ENCODE measurements at regions not wholly inside any gene's neighbourhood (a gene's known extent, or its start where the extent isn't known, plus 50 kb on each side); places are given as distances from the start of the nearest gene placed in this dataset.

DNA sequence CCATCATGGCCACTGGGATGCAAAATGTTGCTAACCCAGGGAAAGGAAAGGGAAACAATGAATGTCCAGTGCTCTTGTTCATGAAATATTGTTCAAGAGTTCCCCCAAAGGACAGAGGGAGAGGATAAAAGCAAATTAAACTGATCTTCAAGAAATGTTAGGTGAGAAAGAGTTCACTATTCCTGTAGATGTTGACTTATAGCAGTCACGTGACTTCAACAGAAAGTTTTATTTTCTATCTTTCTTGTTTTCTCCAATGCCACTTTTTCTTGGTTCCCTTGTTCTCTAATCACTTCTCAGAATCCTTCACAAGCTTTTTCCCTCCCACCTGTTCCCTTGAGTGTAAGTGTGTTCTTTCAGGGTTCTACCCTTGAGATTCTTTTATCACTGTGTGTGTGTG lies 245.3 kb downstream of the C12orf42 start:
- POLR2A ChIA-PET = no interaction called here
- DNase-seq (ENCODE audit: low read depth) = no peak
- CTCF ChIA-PET = no interaction called here
- no peaks in the 10 kb centered on the region for H3K36me3 ChIP-seq (ENCODE audit: control insufficient read depth, insufficient read depth, low read length)
- no peaks in the 10 kb centered on the region for H3K27me3 ChIP-seq (ENCODE audit: control insufficient read depth, insufficient read depth, low read length)
- no peak overlapping the region for H3K4me3 ChIP-seq (ENCODE audit: low read depth, low read length)
- TF ChIP-seq, protein P1, sequence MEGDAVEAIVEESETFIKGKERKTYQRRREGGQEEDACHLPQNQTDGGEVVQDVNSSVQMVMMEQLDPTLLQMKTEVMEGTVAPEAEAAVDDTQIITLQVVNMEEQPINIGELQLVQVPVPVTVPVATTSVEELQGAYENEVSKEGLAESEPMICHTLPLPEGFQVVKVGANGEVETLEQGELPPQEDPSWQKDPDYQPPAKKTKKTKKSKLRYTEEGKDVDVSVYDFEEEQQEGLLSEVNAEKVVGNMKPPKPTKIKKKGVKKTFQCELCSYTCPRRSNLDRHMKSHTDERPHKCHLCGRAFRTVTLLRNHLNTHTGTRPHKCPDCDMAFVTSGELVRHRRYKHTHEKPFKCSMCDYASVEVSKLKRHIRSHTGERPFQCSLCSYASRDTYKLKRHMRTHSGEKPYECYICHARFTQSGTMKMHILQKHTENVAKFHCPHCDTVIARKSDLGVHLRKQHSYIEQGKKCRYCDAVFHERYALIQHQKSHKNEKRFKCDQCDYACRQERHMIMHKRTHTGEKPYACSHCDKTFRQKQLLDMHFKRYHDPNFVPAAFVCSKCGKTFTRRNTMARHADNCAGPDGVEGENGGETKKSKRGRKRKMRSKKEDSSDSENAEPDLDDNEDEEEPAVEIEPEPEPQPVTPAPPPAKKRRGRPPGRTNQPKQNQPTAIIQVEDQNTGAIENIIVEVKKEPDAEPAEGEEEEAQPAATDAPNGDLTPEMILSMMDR (IDR thresholded peaks at IDR 0.05; ENCODE audit: insufficient read depth, low read depth, low read length) = no peak

Data from BJ (cell line).